ENCODE measurements at regions not wholly inside any gene's neighbourhood (a gene's known extent, or its start where the extent isn't known, plus 50 kb on each side); places are given as distances from the start of the nearest gene placed in this dataset.

DNA sequence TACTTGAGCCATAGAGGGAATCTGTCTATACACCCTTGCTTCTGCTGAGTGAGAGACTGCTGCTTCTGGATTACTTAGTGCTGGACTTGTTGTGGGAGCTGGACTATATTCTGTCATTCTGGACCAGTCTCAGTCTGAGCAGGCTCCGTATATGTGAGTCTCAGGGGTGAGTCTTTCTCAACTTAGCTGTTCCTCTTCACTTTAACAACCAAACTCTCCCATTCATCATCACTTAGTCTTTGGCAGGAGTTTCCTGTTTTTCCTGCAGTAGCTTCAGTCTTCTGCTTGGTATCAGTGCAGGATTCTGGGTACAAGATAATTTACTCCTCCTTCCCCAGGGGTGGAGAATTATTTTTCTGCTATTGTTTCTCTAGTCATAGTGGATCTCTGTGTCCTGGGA lies 779.5 kb downstream of the METTL15 start:
- TF ChIP-seq, protein P1, sequence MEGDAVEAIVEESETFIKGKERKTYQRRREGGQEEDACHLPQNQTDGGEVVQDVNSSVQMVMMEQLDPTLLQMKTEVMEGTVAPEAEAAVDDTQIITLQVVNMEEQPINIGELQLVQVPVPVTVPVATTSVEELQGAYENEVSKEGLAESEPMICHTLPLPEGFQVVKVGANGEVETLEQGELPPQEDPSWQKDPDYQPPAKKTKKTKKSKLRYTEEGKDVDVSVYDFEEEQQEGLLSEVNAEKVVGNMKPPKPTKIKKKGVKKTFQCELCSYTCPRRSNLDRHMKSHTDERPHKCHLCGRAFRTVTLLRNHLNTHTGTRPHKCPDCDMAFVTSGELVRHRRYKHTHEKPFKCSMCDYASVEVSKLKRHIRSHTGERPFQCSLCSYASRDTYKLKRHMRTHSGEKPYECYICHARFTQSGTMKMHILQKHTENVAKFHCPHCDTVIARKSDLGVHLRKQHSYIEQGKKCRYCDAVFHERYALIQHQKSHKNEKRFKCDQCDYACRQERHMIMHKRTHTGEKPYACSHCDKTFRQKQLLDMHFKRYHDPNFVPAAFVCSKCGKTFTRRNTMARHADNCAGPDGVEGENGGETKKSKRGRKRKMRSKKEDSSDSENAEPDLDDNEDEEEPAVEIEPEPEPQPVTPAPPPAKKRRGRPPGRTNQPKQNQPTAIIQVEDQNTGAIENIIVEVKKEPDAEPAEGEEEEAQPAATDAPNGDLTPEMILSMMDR (IDR thresholded peaks at IDR 0.05), result no peak
- no peak for TF ChIP-seq POLR2A (IDR thresholded peaks at IDR 0.05)
